ENCODE measurements at regions not wholly inside any gene's neighbourhood (a gene's known extent, or its start where the extent isn't known, plus 50 kb on each side); places are given as distances from the start of the nearest gene placed in this dataset.
"Not testable (repeated sequence)": the region's sequence is repeated elsewhere in the genome, so short reads cannot be mapped to it uniquely, and the experiment has no call there.

- Mint-ChIP-seq H3K27me3 (ENCODE audit: low read depth) (no peaks in the 10 kb centered on the region), H3K9me3 (peaks cover 2% of the 10 kb centered on the region), H3K4me1 (peaks cover 20% of the 10 kb centered on the region), H3K36me3 (ENCODE audit: low read depth) (peaks cover 2% of the 10 kb centered on the region), H3K4me3 (no peak overlapping the region), H3K27ac (ENCODE audit: unreplicated experiment) (no peak overlapping the region)
- TF ChIP-seq CTCF (conservative IDR thresholded peaks at IDR 0.05): no peak
- no peak for DNase-seq (ENCODE audit: low read depth, low spot score)
Observed at GRCh38 chr10:30708234-30708633, 78.7 kb upstream of the LYZL2 start.

GRCh38 chr10:30706189-30706588 is 76.6 kb upstream of the LYZL2 start:
- H3K4me1 Mint-ChIP-seq: peaks cover 27% of the 10 kb centered on the region
- H3K27me3 Mint-ChIP-seq (ENCODE audit: low read depth); H3K27ac Mint-ChIP-seq (ENCODE audit: unreplicated experiment); DNase-seq (ENCODE audit: low read depth, low spot score); H3K4me3 Mint-ChIP-seq; H3K9me3 Mint-ChIP-seq; H3K36me3 Mint-ChIP-seq (ENCODE audit: low read depth): not testable (repeated sequence)

- Mint-ChIP-seq H3K36me3 (ENCODE audit: low read depth) (no peaks in the 10 kb centered on the region), H3K9me3 (no peaks in the 10 kb centered on the region), H3K4me3 (no peak overlapping the region), H3K27ac (ENCODE audit: unreplicated experiment) (no peak overlapping the region), H3K4me1 (peaks cover 29% of the 10 kb centered on the region), H3K27me3 (ENCODE audit: low read depth) (no peaks in the 10 kb centered on the region)
- no peak for TF ChIP-seq CTCF (conservative IDR thresholded peaks at IDR 0.05)
- DNase-seq (ENCODE audit: low read depth, low spot score): no peak
Observed at GRCh38 chr10:30705625-30706149, 76.1 kb upstream of the LYZL2 start.

- H3K4me1 Mint-ChIP-seq: peaks cover 34% of the 10 kb centered on the region
- no peak overlapping the region for H3K4me3 Mint-ChIP-seq
- H3K27ac Mint-ChIP-seq (ENCODE audit: unreplicated experiment): no peak overlapping the region
- TF ChIP-seq CTCF (conservative IDR thresholded peaks at IDR 0.05): no peak
- no peaks in the 10 kb centered on the region for H3K9me3 Mint-ChIP-seq
- DNase-seq (ENCODE audit: low read depth, low spot score): no peak
- no peaks in the 10 kb centered on the region for H3K36me3 Mint-ChIP-seq (ENCODE audit: low read depth)
- peaks cover 3% of the 10 kb centered on the region for H3K27me3 Mint-ChIP-seq (ENCODE audit: low read depth)
Observed at GRCh38 chr10:30705101-30705624, 75.6 kb upstream of the LYZL2 start.

- H3K27me3 Mint-ChIP-seq (ENCODE audit: low read depth); H3K9me3 Mint-ChIP-seq; DNase-seq (ENCODE audit: low read depth, low spot score); H3K4me3 Mint-ChIP-seq; H3K36me3 Mint-ChIP-seq (ENCODE audit: low read depth); H3K27ac Mint-ChIP-seq (ENCODE audit: unreplicated experiment): not testable (repeated sequence)
- H3K4me1 Mint-ChIP-seq: peaks cover 39% of the 10 kb centered on the region
Observed at GRCh38 chr10:30704601-30705100, 75.1 kb upstream of the LYZL2 start.

GRCh38 chr10:30704026-30704600 is 74.6 kb upstream of the LYZL2 start:
- peaks cover 44% of the 10 kb centered on the region for H3K4me1 Mint-ChIP-seq
- no peaks in the 10 kb centered on the region for H3K9me3 Mint-ChIP-seq
- TF ChIP-seq CTCF (conservative IDR thresholded peaks at IDR 0.05): no peak
- H3K27ac Mint-ChIP-seq (ENCODE audit: unreplicated experiment): no peak overlapping the region
- H3K27me3 Mint-ChIP-seq (ENCODE audit: low read depth): peaks cover 3% of the 10 kb centered on the region
- no peak overlapping the region for H3K4me3 Mint-ChIP-seq
- DNase-seq (ENCODE audit: low read depth, low spot score): no peak
- no peaks in the 10 kb centered on the region for H3K36me3 Mint-ChIP-seq (ENCODE audit: low read depth)

GRCh38 chr10:30703446-30703845 is 73.9 kb upstream of the LYZL2 start:
- not testable (repeated sequence) for H3K27me3 Mint-ChIP-seq (ENCODE audit: low read depth); H3K27ac Mint-ChIP-seq (ENCODE audit: unreplicated experiment); H3K9me3 Mint-ChIP-seq; DNase-seq (ENCODE audit: low read depth, low spot score); H3K36me3 Mint-ChIP-seq (ENCODE audit: low read depth); H3K4me3 Mint-ChIP-seq
- H3K4me1 Mint-ChIP-seq: peaks cover 46% of the 10 kb centered on the region
